HG03457 (cell line): ENCODE measurements at regions not wholly inside any gene's neighbourhood (a gene's known extent, or its start where the extent isn't known, plus 50 kb on each side); places are given as distances from the start of the nearest gene placed in this dataset.

ENCODE experiments used
- ATAC-seq: cut with Tn5 transposase; IDR thresholded peaks from one replicate; pipeline ENCODE4 v1.9.1; 2021; ENCODE audit warnings: moderate number of reproducible peaks; ENCODE audit not compliant: unreplicated experiment

DNA sequence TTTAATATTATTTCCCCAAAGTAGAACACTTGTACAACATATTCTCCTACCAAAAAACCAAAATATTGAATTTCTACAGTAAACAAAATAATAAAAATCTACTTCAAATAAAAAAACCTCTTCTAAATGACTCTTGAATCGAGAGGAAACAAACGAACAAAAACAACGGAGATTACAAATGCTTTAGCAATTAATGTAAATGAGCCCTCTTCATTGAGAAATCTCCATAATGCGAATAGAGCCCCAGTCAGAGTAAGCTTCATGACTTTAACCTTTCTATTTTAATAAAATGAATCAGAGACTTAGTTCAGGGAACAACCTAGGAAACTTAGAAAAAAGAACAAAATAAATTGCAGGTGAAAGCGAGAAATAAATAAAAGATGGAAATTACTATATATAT lies 129.3 kb upstream of the SEMA6A start:
- no peak for ATAC-seq

DNA sequence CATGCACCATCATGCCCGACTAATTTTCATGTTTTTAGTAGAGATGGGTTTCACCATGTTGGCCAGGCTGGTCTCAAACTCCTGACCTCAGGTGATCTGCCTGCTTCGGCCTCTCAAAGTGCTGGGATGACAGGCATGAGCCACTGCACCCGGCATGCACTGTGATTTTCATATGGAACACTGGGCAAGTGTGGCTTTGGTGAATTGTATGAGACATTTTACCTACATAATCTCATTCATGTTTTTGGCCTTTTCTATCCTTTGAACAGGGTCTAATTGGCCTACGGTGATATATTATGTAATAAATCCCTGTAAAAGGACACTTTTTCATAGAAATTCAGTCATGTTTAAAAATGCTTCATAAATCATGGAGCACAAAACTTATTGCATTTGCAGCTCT lies 128.7 kb upstream of the SEMA6A start:
- no peak for ATAC-seq

GRCh38 chr5:116702776-116703175 lies 128.2 kb upstream of the SEMA6A start:
- no peak for ATAC-seq

DNA sequence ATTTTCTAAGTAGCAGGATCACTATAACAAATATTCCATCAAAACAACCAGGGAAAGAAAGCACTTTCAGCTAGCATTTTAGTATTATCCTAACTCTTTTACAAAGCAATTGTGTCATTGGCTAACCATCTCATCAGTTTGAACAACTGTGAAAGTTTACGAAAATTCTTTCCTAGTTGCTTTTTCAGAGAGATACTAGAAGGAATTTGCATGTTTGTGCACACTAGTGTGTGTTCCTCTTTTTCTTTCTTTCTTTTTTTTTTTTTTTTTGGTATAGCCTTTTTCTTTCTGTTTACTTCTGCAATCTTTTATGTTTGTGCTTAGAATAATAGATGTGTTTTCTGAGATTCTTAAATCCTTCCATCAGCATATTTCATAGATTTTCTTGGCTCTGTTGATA lies 124.7 kb upstream of the SEMA6A start:
- ATAC-seq: no peak

DNA sequence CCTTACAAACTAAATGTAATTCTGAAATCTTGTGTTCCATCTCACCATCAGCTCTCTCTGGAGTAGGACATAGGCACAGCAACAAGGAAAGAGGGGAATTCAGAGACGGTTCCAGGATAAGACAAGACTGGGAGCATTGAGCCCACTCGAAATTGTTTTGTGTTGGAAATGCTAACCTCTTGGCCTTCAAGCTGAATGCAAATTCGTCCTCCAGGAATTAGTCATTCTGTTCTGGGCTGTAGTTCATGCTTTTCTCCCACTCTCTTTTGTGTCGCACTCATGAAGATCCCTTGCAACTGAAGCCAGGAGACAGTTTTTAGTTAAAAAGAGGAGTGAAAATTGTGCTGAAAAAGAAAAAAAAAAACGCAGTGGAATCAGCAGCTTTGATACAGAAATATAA lies 121.7 kb upstream of the SEMA6A start:
- no peak for ATAC-seq

DNA sequence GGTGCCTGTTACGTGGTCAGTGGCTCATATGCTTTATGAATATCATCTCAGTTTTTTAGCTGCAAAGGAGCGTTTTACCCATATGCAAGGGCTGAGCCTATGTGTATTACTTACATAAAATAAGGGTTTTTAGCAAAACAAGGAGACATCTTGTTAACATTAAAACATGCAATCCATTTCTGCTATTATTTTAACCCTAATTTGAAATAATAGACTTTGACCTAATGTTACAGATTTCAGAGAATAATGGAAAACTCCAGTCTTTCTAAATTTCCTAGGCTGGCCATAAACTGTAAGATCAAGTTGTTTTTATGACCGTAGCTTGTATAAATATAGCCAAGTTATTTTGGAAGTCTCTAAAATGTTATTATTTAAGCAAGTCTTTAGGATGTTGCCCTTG lies 121.1 kb upstream of the SEMA6A start:
- ATAC-seq: no peak

- ATAC-seq: no peak
These were observed 111.8 kb upstream of the SEMA6A start for GRCh38 chr5:116686438-116686837.

DNA sequence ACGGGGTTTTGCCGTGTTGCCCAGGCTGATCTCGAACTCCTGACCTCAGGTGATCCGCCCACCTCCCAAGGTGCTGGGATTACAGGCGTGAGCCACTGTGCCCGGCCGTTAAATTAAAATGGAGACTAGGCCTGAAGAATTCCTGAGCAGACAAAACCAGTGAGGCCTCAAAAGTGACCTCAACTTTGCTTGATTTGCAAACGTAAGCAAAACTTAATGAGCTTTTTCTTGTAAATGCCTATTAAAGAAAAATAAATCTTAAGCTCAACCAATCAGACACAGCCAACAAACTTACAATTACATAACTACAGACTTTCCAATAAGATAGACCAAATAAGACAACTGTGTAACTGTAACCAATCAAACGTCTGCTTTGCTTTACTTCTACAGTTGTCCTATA lies 111.3 kb upstream of the SEMA6A start:
- ATAC-seq: no peak

- no peak for ATAC-seq
These were observed 110.4 kb upstream of the SEMA6A start for GRCh38 chr5:116685069-116685468.

DNA sequence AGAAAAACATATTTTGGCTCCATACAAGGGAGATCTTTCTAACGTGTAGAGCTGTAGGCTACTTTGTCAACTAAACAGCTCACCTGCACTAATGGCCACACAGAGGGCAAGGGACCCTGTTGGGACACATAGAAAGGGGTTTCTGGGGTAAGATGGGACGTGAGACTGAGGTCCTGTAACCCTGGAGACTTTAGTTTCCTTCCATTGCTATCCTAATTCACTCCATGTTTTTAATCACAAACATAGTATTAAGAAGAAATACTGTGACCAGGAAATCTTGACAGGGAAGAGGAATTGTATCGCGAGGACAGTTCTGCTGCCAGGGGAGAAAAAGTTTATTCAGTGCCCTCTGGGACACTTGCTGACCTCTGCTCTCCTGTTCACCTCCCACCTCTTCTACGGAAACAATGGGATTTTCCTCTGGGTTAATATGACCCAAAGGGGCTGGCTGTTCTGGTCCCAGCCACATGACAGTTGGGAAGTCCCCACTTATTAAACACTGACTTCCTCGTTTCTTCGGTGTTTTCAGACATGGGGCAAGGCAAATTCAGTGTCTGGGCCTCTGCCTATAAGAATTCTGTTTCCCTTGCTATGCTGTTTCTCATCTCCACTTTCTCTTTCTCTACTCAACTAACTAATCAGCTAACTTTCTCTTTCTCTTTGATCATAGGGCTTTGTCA lies 106.9 kb upstream of the SEMA6A start:
- ATAC-seq: peak; percentile 96

GRCh38 chr5:116675626-116675910 lies 100.9 kb upstream of the SEMA6A start:
- no peak for ATAC-seq

DNA sequence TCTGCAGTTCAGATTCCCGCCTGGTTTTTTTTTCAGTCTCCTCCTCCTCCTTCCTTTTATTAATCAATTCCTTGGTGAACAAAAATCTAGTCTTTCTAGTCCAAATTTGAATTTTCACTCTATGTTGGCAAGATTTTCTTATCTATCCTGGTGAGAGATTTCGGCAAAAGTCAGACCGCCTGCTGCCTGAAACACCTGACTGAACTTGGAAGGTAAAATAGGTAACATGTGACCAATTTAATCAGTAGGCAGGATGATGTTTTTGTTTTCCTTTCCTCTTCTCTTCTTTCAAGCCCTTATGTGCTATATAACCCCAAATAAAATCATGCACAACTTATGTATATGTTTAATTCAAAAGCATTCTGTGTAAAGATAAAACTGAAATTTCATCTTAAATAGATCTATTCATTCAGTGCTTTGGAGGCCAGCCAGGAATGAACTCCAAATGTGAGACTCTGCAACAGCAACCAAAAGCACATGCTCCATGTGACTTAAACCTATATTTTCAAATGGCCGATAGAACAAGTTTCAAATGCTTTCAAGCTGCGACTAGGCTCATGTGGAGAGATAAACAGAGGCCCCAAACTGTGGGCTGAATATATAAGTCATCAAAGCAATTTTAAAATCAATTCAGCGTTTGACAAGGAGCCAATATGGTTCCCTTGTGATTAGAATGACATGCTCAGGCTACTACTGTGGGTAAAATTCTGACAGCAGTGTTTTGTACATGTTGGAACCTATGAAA lies 100.4 kb upstream of the SEMA6A start:
- ATAC-seq: no peak

DNA sequence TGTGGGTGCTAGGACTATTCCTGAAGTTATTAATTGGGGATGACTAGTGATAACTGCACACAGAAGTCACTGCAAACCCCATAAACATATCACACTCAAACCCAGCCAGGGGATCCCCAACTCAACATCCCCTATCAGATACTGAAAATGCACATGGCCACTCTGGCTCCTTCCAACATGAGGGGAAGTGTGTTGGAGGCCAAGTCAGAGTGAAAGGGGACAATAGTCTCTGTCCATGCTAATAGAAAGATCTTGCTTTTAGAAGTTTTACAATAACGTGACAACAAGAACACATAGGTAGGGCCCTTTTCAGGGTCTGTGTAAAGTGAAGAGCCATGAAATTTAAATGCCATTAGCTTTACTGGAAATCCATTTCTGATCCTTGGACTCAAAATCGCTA lies 98.8 kb upstream of the SEMA6A start:
- no peak for ATAC-seq

DNA sequence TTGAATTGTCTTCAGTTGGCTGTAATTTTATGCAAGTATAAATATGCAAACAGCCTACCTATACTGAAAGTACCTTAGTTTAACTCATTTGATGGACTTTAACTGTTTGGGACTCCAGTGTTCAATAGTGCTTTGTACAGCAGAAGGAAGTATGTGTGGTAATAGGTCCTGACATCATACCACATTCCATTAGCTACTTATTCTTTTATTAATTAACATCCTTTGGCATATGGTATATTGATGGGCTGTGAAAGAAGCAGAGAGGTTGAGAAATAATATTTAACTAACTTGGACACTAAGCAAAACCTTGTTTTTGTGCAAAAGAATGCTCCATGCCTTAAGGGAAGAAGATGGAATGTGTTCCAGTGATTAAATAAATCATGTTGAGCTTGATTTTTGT lies 97.6 kb upstream of the SEMA6A start:
- ATAC-seq: no peak

DNA sequence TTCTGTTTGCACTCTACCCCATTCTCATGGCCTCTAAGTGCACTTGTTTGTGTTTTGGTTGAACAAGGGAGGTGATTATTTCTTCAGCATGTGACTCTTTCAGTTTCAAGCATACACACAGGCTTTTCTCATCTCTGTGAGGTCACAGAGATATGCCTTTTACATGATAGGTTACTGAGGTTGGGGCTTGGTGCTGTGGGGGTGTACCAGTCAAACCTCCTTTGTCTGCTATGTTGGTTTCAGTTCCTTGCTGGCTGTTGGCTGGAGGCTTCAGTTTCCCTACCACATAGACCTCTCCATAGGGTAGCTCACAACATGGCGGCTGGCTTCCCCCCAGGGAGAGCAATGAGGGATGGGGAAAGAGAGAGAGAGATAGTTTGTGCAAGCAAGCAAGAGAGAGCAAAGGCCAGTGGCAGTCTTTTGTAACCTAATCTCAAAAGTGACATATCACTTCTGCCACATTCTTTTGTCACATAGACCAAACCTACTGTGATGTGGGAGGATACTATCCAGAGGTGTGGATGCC lies 96.7 kb upstream of the SEMA6A start:
- peak; percentile 95 for ATAC-seq

DNA sequence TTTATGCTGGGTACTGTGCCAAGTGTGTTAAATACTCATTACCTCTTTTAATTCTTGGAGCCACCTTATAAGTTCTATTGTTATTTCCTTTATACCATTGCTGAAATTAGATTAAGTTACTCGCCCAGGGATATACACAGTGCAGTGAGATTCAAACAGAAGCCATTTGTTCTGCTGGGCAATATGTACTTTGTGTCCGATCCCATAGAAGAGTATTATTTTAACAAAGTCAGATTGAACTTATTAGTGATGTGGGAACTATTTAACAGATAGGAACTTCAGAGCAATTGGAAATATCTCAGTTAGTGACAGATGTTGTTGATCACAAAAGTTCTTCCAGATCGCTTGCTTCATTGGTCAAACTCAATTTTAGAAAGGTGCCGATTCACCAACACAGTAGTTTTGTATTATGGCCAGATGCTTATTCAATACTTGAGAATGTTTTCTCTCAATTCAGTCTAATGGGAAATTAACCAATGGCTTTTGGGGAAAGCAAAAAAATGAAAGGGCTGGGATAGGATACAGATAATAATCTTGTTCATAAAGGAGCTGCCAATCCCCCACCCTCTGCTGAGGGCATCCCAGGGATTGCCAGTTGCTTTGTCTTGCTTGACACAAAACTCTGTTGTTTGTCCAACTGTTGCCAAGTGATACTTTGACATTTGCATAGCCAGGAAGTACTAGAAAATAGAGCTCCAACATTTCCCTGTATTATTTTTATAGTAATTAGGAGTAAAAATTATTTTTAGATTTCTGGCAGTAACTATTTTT lies 94.8 kb upstream of the SEMA6A start:
- no peak for ATAC-seq

DNA sequence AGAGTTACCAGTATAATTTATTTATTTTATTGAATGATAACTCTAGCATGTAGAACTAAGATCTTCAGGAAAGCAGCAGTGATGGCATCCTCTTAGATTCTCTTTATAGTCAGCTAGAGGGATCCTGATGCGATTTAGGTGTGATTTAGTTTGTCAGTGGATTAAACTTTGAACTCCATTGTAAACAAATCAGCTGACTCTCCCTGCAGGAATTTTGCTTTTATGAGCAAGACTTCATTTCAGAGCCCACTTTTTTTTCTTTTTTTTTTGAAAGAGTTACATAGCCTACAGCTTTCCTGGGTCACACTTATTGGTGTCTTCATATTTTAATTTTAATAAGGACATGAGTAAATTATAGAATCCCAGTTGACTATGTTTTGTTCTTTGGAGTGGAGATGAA lies 93.8 kb upstream of the SEMA6A start:
- ATAC-seq: no peak

DNA sequence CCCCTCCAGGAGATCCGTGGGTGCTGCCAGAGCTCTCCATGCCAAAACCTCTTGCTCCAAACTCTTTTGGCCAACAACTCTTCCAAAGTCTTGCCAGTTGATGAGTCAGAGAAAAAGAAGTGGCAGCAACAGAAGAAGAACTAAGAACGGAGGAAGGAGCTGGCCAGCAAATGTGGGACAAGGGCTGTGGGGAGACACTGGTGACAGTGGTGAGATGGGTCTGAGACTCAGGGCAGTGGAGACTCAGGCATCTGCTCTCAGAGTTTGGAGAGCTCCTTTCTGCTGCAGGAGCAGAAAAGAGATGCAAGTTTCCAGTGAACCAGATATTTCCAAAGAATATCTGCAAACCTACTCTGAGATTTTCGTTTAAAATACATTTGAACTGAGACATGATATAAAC lies 92.3 kb upstream of the SEMA6A start:
- no peak for ATAC-seq

DNA sequence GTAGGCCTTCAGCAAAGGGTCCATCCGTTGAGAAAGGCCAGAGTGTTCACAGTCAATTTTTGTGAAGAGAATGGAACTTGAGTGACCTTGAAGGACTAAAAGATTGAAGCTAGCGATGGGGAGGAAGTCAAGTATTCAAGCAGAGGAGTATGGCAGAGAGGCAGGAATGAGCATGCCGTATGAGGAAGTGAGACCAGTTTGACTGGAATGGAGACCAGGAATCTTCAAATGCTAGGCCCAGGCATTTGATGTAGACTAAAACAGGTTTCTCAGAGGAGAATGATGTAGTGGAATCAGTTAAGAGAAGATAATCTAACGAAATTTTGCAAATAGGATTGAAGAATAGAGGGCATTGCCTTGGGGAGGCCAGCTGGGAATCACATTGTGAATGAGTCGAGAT lies 90.4 kb upstream of the SEMA6A start:
- ATAC-seq: no peak

DNA sequence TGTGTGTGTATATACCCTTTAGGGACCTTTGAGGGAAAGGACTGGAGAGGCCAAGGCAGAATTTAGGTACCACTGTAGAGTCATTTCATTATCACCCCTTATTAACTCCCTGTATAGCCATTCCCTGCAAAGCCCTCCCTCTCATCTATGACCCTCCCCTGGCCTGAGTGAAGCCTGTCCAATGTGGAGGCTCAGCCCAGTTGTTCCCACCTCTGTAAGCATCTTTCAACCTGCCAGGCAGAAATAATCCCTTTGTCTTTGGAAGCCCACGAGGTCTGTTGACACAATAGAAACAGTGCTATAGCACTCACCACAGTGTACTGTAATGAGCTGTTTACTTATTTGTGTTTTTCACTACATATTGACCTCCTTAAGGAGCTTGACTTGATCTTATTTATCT lies 88.5 kb upstream of the SEMA6A start:
- ATAC-seq: no peak

- ATAC-seq: no peak
These were observed 86.8 kb upstream of the SEMA6A start for GRCh38 chr5:116661419-116661818.

DNA sequence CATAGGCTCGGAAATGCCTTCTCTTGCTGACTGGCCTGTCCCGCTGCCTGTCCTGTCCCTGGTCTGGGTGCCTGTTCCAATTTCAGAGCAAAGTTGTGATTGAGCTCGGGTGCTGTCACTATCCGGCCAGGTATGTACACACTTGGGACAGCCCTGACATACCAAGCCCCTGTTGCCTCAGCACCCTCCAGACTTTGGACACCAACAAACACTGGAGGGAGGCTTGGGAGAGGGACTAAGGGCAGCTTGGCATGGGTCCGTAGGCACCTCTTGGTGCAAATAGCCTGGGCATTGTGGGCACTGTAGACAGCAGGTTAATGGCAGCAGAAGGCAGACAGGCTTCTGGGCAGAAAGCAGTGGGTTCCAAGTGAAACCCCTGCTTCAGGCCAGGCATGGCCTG lies 86.3 kb upstream of the SEMA6A start:
- ATAC-seq: no peak
